Mesenchymal stem cell (in vitro differentiated cells and primary cell): ENCODE measurements at regions not wholly inside any gene's neighbourhood (a gene's known extent, or its start where the extent isn't known, plus 50 kb on each side); places are given as distances from the start of the nearest gene placed in this dataset.

Source experiments
- DNase-seq: peaks from one replicate; pipeline ENCODE4 v3.0.0-alpha.2; 2013
- H2AFZ ChIP-seq: one replicate; pipeline ENCODE4 v1.6.1; 2013; ENCODE audit warnings: low read depth, mild to moderate bottlenecking, control low read depth, inconsistent platforms, low read length, moderate library complexity
- H2AK5ac ChIP-seq: 2 replicates; pipeline ENCODE4 v1.6.1; 2013; ENCODE audit warnings: low read length, moderate library complexity, mild to moderate bottlenecking, inconsistent platforms; ENCODE audit not compliant: severe bottlenecking
- H2BK120ac ChIP-seq: one replicate; pipeline ENCODE4 v1.6.1; 2013; ENCODE audit warnings: low read depth, mild to moderate bottlenecking, inconsistent platforms, low read length, moderate library complexity
- H2BK12ac ChIP-seq, 2 experiments: one replicate each; pipeline ENCODE4 v1.6.1; 2013; ENCODE audit warnings: inconsistent platforms in 2 of 2, low read length in 2 of 2, mild to moderate bottlenecking in 2 of 2, moderate library complexity in 2 of 2, control low read depth in 1 of 2
- H2BK15ac ChIP-seq: one replicate; pipeline ENCODE4 v1.6.1; 2013; ENCODE audit warnings: mild to moderate bottlenecking, low read depth, inconsistent platforms; ENCODE audit not compliant: poor library complexity, severe bottlenecking
- H2BK5ac ChIP-seq: 2 replicates; pipeline ENCODE4 v1.6.1; 2013; ENCODE audit warnings: low read depth, mild to moderate bottlenecking, low read length, control low read depth, inconsistent platforms; ENCODE audit not compliant: poor library complexity, severe bottlenecking
- H3K14ac ChIP-seq, 2 experiments: one replicate each; pipeline ENCODE4 v1.6.1; 2013; ENCODE audit warnings: inconsistent platforms in 2 of 2, low read length in 2 of 2, control low read depth in 1 of 2, mild to moderate bottlenecking in 1 of 2, moderate library complexity in 1 of 2
- H3K18ac ChIP-seq, 2 experiments: one replicate each; pipeline ENCODE4 v1.6.1; 2013; ENCODE audit warnings: inconsistent platforms in 2 of 2, low read length in 2 of 2, control low read depth in 1 of 2, low read depth in 1 of 2, mild to moderate bottlenecking in 1 of 2
- H3K23ac ChIP-seq, 2 experiments: one replicate each; pipeline ENCODE4 v1.6.1; 2013; ENCODE audit warnings: inconsistent platforms in 2 of 2, low read length in 2 of 2, mild to moderate bottlenecking in 2 of 2, moderate library complexity in 2 of 2, control low read depth in 1 of 2
- H3K27ac ChIP-seq: 2 replicates; pipeline ENCODE4 v1.5.1; 2013; ENCODE audit warnings: mild to moderate bottlenecking, moderate library complexity, low read length, control low read depth, inconsistent platforms; ENCODE audit not compliant: poor library complexity, severe bottlenecking
- H3K27me3 ChIP-seq, 2 experiments: 2 replicates each; pipeline versions ENCODE4 v1.6.1 to v1.7.0; 2013; ENCODE audit warnings: low read length in 2 of 2, mild to moderate bottlenecking in 2 of 2, moderate library complexity in 2 of 2, control low read depth in 1 of 2, inconsistent platforms in 1 of 2; ENCODE audit not compliant: control insufficient read depth in 1 of 2, insufficient read depth in 1 of 2
- H3K36me3 ChIP-seq, 2 experiments: 2 replicates each; pipeline versions ENCODE4 v1.6.1 to v1.7.0; 2013; ENCODE audit warnings: low read length in 2 of 2, control low read depth in 1 of 2, inconsistent platforms in 1 of 2, low read depth in 1 of 2, mild to moderate bottlenecking in 1 of 2; ENCODE audit not compliant: insufficient read depth in 2 of 2, control insufficient read depth in 1 of 2
- H3K4ac ChIP-seq, 2 experiments: one replicate each; pipeline ENCODE4 v1.6.1; 2013; ENCODE audit warnings: inconsistent platforms in 2 of 2, low read length in 2 of 2, mild to moderate bottlenecking in 2 of 2, moderate library complexity in 2 of 2, control low read depth in 1 of 2, low read depth in 1 of 2
- H3K4me1 ChIP-seq: 2 replicates; pipeline ENCODE4 v1.6.1; 2013; ENCODE audit warnings: low read depth, low read length, control low read depth; ENCODE audit not compliant: control insufficient read depth, insufficient read depth
- H3K4me2 ChIP-seq: 2 replicates; pipeline ENCODE4 v1.6.1; 2013; ENCODE audit warnings: low read length, mild to moderate bottlenecking, inconsistent platforms; ENCODE audit not compliant: poor library complexity, severe bottlenecking
- H3K4me3 ChIP-seq, 2 experiments: 2 replicates each; pipeline versions ENCODE4 v1.5.1 to v1.7.0; 2013; ENCODE audit warnings: low read length in 2 of 2, mild to moderate bottlenecking in 2 of 2, control low read depth in 1 of 2, low read depth in 1 of 2; ENCODE audit not compliant: insufficient read depth in 1 of 2
- H3K79me1 ChIP-seq: replicated peaks from 2 replicates; pipeline ENCODE4 v1.6.1; 2013; ENCODE audit warnings: mild to moderate bottlenecking, control low read depth, low read length, inconsistent platforms; ENCODE audit not compliant: poor library complexity, severe bottlenecking
- H3K9ac ChIP-seq: 2 replicates; pipeline ENCODE4 v1.7.0; 2013; ENCODE audit warnings: mild to moderate bottlenecking, low read length, moderate library complexity
- H3K9me3 ChIP-seq: 2 replicates; pipeline ENCODE4 v1.7.0; 2013; ENCODE audit warnings: mild to moderate bottlenecking, low read length; ENCODE audit not compliant: control insufficient read depth
- H4K8ac ChIP-seq: one replicate; pipeline ENCODE4 v1.6.1; 2013; ENCODE audit warnings: inconsistent platforms, mild to moderate bottlenecking, low read length, moderate library complexity
- H4K91ac ChIP-seq: one replicate; pipeline ENCODE4 v1.6.1; 2013; ENCODE audit warnings: mild to moderate bottlenecking, low read length, inconsistent platforms
- WGBS: methylation state at CpG from one replicate; pipeline ENCODE4 v1.1.7; 2013; ENCODE audit warnings: mixed read lengths; 5-methylcytosine and 5-hydroxymethylcytosine counted together

DNA sequence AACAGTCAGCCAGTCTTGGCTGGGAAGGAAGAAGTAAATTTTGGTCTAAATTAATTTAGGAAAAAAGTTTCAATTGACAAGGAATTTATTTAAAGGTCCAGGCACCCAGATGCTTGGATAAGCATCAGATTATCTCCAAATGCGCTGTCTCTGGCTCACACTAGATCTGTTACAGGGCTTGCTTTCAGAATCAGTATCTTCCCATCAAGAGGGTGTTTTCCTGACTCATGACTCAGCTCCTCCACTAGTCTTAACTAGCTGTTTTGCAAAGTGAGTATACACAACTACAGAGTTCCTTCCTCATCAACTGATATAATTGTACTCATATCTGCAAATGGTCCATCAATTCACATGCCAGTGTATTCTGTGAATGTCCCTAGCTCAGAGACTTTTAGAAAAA is 482.1 kb upstream of the CPEB2 start:
- Histone ChIP-seq H3K36me3 (no peaks in the 10 kb centered on the region), H3K9me3 (peaks cover 9% of the 10 kb centered on the region), H3K79me1 (no peaks in the 10 kb centered on the region), H3K23ac (no peak overlapping the region), H2BK5ac (no peak overlapping the region), H2BK120ac (no peak overlapping the region), H3K4me3 (no peak overlapping the region), H4K8ac (no peak overlapping the region), H3K27me3 (no peaks in the 10 kb centered on the region), H2BK15ac (no peak overlapping the region), H3K27ac (no peak overlapping the region), H3K14ac (no peak overlapping the region), H3K4ac (no peak overlapping the region), H2AK5ac (no peak overlapping the region), H3K4me1 (no peaks in the 10 kb centered on the region), H4K91ac (no peak overlapping the region), H2BK12ac (no peak overlapping the region), H2AFZ (no peak overlapping the region), H3K9ac (no peak overlapping the region), H3K4me2 (no peak overlapping the region), H3K18ac (no peak overlapping the region)
- 28% methylated on average over 1 of the region's 1 CpG for WGBS
- DNase-seq = peak; percentile 69

DNA sequence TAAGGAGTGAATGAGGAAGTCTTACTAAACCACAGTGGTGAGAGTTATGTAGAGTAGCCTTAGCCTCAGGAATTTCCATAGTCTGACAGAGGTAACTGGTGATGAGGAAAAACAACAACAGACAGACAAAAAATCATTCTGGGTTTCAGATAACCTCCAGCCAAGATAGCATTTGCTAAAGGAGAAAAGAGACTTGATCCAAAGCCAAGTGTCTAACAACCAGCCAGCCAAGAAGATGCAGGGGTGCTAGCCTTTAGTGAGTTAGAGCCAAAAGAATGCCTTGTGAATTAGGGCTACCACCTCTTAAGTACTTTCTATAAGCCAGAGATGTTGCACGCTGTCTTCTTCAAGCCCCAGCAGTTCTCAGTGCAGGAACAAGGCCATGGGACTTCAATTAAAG is 478.0 kb upstream of the CPEB2 start:
- H3K9me3 ChIP-seq = peaks cover 9% of the 10 kb centered on the region

DNA sequence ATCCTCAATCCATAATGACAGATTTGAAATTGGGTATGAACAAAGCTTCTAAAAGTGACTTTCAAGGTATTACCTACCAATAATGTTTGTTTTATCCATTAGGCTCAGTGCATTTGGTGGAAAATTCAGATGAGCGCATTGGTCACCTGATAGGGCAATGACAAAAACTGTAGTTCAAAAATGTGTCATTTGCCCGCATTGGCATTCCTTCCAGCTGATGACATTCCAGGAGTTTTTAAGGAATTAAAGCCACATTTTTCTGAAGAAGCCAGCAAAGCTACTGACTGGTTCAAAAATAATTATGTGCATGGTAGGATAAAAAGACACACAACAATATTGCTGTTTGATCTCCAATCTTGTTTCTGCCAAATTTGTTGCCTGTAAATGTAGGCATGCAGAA is 473.4 kb upstream of the CPEB2 start:
- no peak overlapping the region for H2BK5ac ChIP-seq
- H2AK5ac ChIP-seq = no peak overlapping the region
- H3K4me3 ChIP-seq = no peak overlapping the region
- no peak overlapping the region for H2BK120ac ChIP-seq
- no peak overlapping the region for H4K8ac ChIP-seq
- DNase-seq = no peak
- no peak overlapping the region for H2AFZ ChIP-seq
- no peaks in the 10 kb centered on the region for H3K79me1 ChIP-seq
- no peaks in the 10 kb centered on the region for H3K36me3 ChIP-seq
- H3K27me3 ChIP-seq = no peaks in the 10 kb centered on the region
- no peak overlapping the region for H3K18ac ChIP-seq
- no peaks in the 10 kb centered on the region for H3K4me1 ChIP-seq
- no peak overlapping the region for H2BK12ac ChIP-seq
- H3K4ac ChIP-seq = no peak overlapping the region
- no peak overlapping the region for H4K91ac ChIP-seq
- H3K9me3 ChIP-seq = no peaks in the 10 kb centered on the region
- WGBS = 73% methylated on average over 2 of the region's 2 CpGs
- H3K9ac ChIP-seq = no peak overlapping the region
- no peak overlapping the region for H3K14ac ChIP-seq
- H2BK15ac ChIP-seq = no peak overlapping the region
- H3K4me2 ChIP-seq = no peak overlapping the region
- H3K27ac ChIP-seq = no peak overlapping the region
- H3K23ac ChIP-seq = no peak overlapping the region

More for the DNA sequence above, 478.0 kb upstream of the CPEB2 start:
- Histone ChIP-seq H3K36me3 (no peaks in the 10 kb centered on the region), H2AFZ (no peak overlapping the region), H3K79me1 (no peaks in the 10 kb centered on the region), H3K18ac (no peak overlapping the region), H3K9ac (no peak overlapping the region), H4K91ac (no peak overlapping the region), H3K27me3 (no peaks in the 10 kb centered on the region), H3K4me3 (no peak overlapping the region), H4K8ac (no peak overlapping the region), H2BK15ac (no peak overlapping the region), H3K23ac (no peak overlapping the region), H2AK5ac (no peak overlapping the region), H3K27ac (no peak overlapping the region), H3K4ac (no peak overlapping the region), H2BK5ac (no peak overlapping the region), H3K4me2 (no peak overlapping the region), H3K14ac (no peak overlapping the region), H2BK12ac (no peak overlapping the region), H2BK120ac (no peak overlapping the region), H3K4me1 (no peaks in the 10 kb centered on the region)
- DNase-seq = no peak
- 89% methylated on average over 1 of the region's 1 CpG for WGBS

DNA sequence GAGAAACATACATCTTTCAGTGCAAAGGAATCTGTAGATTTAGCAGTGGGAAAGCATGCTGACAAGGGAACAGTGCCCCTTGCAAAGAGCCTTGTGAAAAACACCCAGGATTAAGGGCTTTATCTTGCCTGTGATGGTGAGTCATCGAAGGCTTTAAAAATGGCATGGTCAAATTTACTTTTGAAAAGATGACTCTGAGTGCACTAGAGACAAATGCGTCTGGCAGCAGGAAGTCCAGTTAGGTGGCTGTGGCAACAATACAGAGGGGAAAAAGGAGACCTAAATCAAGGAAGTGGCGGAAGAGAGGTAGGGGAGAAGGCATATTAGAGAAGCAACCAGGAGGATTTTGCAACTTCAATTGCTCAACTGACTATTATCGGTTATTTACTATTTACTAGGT is 472.6 kb upstream of the CPEB2 start:
- Histone ChIP-seq H3K14ac (no peak overlapping the region), H3K27me3 (no peaks in the 10 kb centered on the region), H4K91ac (no peak overlapping the region), H3K4me3 (no peak overlapping the region), H2AFZ (no peak overlapping the region), H3K4ac (no peak overlapping the region), H3K36me3 (no peaks in the 10 kb centered on the region), H3K4me2 (no peak overlapping the region), H2BK5ac (no peak overlapping the region), H3K4me1 (no peaks in the 10 kb centered on the region), H4K8ac (no peak overlapping the region), H3K18ac (no peak overlapping the region), H2BK15ac (no peak overlapping the region), H2BK120ac (no peak overlapping the region), H3K9me3 (no peaks in the 10 kb centered on the region), H2BK12ac (no peak overlapping the region), H2AK5ac (no peak overlapping the region), H3K23ac (no peak overlapping the region), H3K9ac (no peak overlapping the region), H3K27ac (no peak overlapping the region), H3K79me1 (no peaks in the 10 kb centered on the region)
- WGBS = 37% methylated on average over 4 of the region's 4 CpGs
- DNase-seq = peak; percentile 57
